GM12878 (cell line): ENCODE measurements at regions not wholly inside any gene's neighbourhood (a gene's known extent, or its start where the extent isn't known, plus 50 kb on each side); places are given as distances from the start of the nearest gene placed in this dataset.

Experiments used
- ASH2L ChIP-seq: fragments of 300-600, 200-600 bp; sonication (generic); IDR thresholded peaks from 2 replicates; pipeline ENCODE4 v1.6.1; 2017; ENCODE audit warnings: low read depth, mild to moderate bottlenecking, borderline replicate concordance
- BRCA1 ChIP-seq: IDR thresholded peaks from 2 replicates; pipeline ENCODE4 v1.6.1; 2011; ENCODE audit warnings: low read depth, low read length, improper control_type of control experiment
- CBX5 ChIP-seq: sonication (generic); IDR thresholded peaks from 2 replicates; pipeline ENCODE4 v1.6.1; 2016; ENCODE audit warnings: low read depth, moderate library complexity, mild to moderate bottlenecking, inconsistent platforms
- CHD2 ChIP-seq: IDR thresholded peaks from 2 replicates; pipeline ENCODE4 v1.6.1; 2011; ENCODE audit warnings: low read depth, low read length, improper control_type of control experiment, borderline replicate concordance
- CHD4 ChIP-seq: fragments of 200-600 bp; sonication (generic); IDR thresholded peaks from 2 replicates; pipeline ENCODE4 v1.6.1; 2016; ENCODE audit warnings: mild to moderate bottlenecking
- CREM ChIP-seq: IDR thresholded peaks from 2 replicates; pipeline ENCODE4 v1.6.1; 2014; ENCODE audit warnings: antibody characterized with exemption, low read depth
- DPF2 ChIP-seq: fragments of 450-650 bp; IDR thresholded peaks from 2 replicates; pipeline ENCODE4 v1.6.1; 2017; ENCODE audit warnings: mild to moderate bottlenecking
- EED ChIP-seq: sonication (generic); IDR thresholded peaks from 2 replicates; pipeline ENCODE4 v1.6.1; 2016; ENCODE audit warnings: antibody characterized with exemption, low read depth
- EGR1 ChIP-seq, 2 experiments: IDR thresholded peaks; 1 replicate in 1 of 2; 2 replicates in 1 of 2; pipeline ENCODE4 v1.6.1; 2011 to 2012; ENCODE audit warnings: low read depth in 2 of 2, low read length in 2 of 2, borderline replicate concordance in 1 of 2, mild to moderate bottlenecking in 1 of 2, moderate library complexity in 1 of 2
- GABPA ChIP-seq: IDR thresholded peaks from 2 replicates; pipeline ENCODE4 v1.6.1; 2014; ENCODE audit warnings: antibody characterized with exemption, low read depth, mild to moderate bottlenecking, inconsistent platforms
- GATAD2B ChIP-seq: fragments of 450-650 bp; conservative IDR thresholded peaks from 2 replicates; pipeline ENCODE4 v1.6.1; 2017; ENCODE audit warnings: low read depth, mild to moderate bottlenecking, moderate library complexity
- MEF2A ChIP-seq: IDR thresholded peaks from 2 replicates; pipeline ENCODE4 v1.6.1; 2011; ENCODE audit warnings: low read depth, mild to moderate bottlenecking, low read length, moderate library complexity; ENCODE audit not compliant: insufficient read depth
- MTA2 ChIP-seq: fragments of 450-650 bp; IDR thresholded peaks from 2 replicates; pipeline ENCODE4 v1.6.1; 2016; ENCODE audit warnings: low read depth, mild to moderate bottlenecking, moderate library complexity
- MTA3 ChIP-seq: IDR thresholded peaks from 2 replicates; pipeline ENCODE4 v1.6.1; 2012; ENCODE audit warnings: low read length, inconsistent platforms, borderline replicate concordance
- NFIC ChIP-seq: IDR thresholded peaks from 2 replicates; pipeline ENCODE4 v1.6.1; 2012; ENCODE audit warnings: low read depth, mild to moderate bottlenecking, inconsistent platforms, low read length, moderate library complexity
- NR2F1 ChIP-seq: fragments of 450-650 bp; conservative IDR thresholded peaks from 2 replicates; pipeline ENCODE4 v1.6.1; 2017; ENCODE audit warnings: mild to moderate bottlenecking
- PAX5 ChIP-seq: IDR thresholded peaks from 2 replicates; pipeline ENCODE4 v1.6.1; 2011; ENCODE audit warnings: low read depth, low read length, borderline replicate concordance
- PAX8 ChIP-seq: fragments of 450-650 bp; IDR thresholded peaks from 2 replicates; pipeline ENCODE4 v1.6.1; 2017; ENCODE audit warnings: mild to moderate bottlenecking, moderate library complexity
- PKNOX1 ChIP-seq: fragments of 450-650 bp; IDR thresholded peaks from 2 replicates; pipeline ENCODE4 v1.6.1; 2016; ENCODE audit warnings: mild to moderate bottlenecking
- POLR2A ChIP-seq: IDR thresholded peaks from 2 replicates; pipeline ENCODE4 v1.6.1; 2011; ENCODE audit warnings: low read depth, mild to moderate bottlenecking, low read length
- RAD21 ChIP-seq: IDR thresholded peaks from 2 replicates; pipeline ENCODE4 v1.6.1; 2011; ENCODE audit warnings: mild to moderate bottlenecking, low read depth, low read length, moderate library complexity; ENCODE audit not compliant: insufficient read depth
- RBBP5 ChIP-seq: fragments of 200-600 bp; sonication (generic); conservative IDR thresholded peaks from 2 replicates; pipeline ENCODE4 v1.6.1; 2016
- SKIL ChIP-seq: fragments of 450-650 bp; IDR thresholded peaks from 2 replicates; pipeline ENCODE4 v1.6.1; 2017; ENCODE audit warnings: mild to moderate bottlenecking, low read depth, inconsistent platforms; ENCODE audit not compliant: poor library complexity, severe bottlenecking
- SMAD5 ChIP-seq: IDR thresholded peaks from 2 replicates; pipeline ENCODE4 v1.6.1; 2016; ENCODE audit warnings: antibody characterized with exemption, low read depth
- SREBF1 ChIP-seq: IDR thresholded peaks from 2 replicates; pipeline ENCODE4 v1.6.1; 2012; ENCODE audit warnings: mild to moderate bottlenecking, low read length
- SREBF2 ChIP-seq: IDR thresholded peaks from 2 replicates; pipeline ENCODE4 v1.6.1; 2012; ENCODE audit warnings: mild to moderate bottlenecking, low read length
- TBL1XR1 ChIP-seq: IDR thresholded peaks from 2 replicates; pipeline ENCODE4 v1.6.1; 2012; ENCODE audit warnings: low read depth, low read length, improper control_type of control experiment
- TCF12 ChIP-seq: IDR thresholded peaks from 2 replicates; pipeline ENCODE4 v1.6.1; 2011; ENCODE audit warnings: low read depth, mild to moderate bottlenecking, low read length
- YBX1 ChIP-seq: fragments of 450-650 bp; IDR thresholded peaks from 2 replicates; pipeline ENCODE4 v1.6.1; 2016; ENCODE audit warnings: antibody characterized with exemption
- ZNF207 ChIP-seq: fragments of 450-650 bp; IDR thresholded peaks from 2 replicates; pipeline ENCODE4 v1.6.1; 2014; ENCODE audit warnings: antibody characterized with exemption, mild to moderate bottlenecking, borderline replicate concordance
- ZNF217 ChIP-seq: fragments of 450-650 bp; IDR thresholded peaks from 2 replicates; pipeline ENCODE4 v1.6.1; 2017; ENCODE audit warnings: antibody characterized with exemption, mild to moderate bottlenecking
- ZSCAN29 ChIP-seq: fragments of 450-650 bp; IDR thresholded peaks from 2 replicates; pipeline ENCODE4 v1.6.1; 2017; ENCODE audit warnings: mild to moderate bottlenecking, moderate library complexity

- peak; percentile 68 for TF ChIP-seq CREM
- peak; percentile 42; the same call in 1 of the 2 replicates for TF ChIP-seq ZNF207
- no peak; a peak in 1 of 3 replicates for TF ChIP-seq EGR1 (IDR thresholded peaks at IDR 0.05; ENCODE audit: borderline replicate concordance in 1 of 2, low read depth in 2 of 2, low read length in 2 of 2)
- TF ChIP-seq YBX1: peak; percentile 64; the same call in 1 of the 2 replicates
- TF ChIP-seq TBL1XR1: peak; percentile 70; the same call in 1 of the 2 replicates
- TF ChIP-seq ZNF217: no peak
- TF ChIP-seq ASH2L: no peak
- TF ChIP-seq GATAD2B: peak; percentile 98
- TF ChIP-seq DPF2: peak; percentile 93
- TF ChIP-seq GABPA: no peak
- TF ChIP-seq PKNOX1: peak; percentile 8; the same call in 1 of the 2 replicates
- no peak for TF ChIP-seq SMAD5
- TF ChIP-seq TCF12: peak; percentile 75
- peak; percentile 96 for TF ChIP-seq EED
- TF ChIP-seq NR2F1: peak; percentile 94
- 0 out of 2 replicates have a peak, but pooled peaks have one; percentile 16 for TF ChIP-seq MEF2A
- no peak for TF ChIP-seq CHD4
- no peak for TF ChIP-seq ZSCAN29
- peak; percentile 78; the same call in 1 of the 2 replicates for TF ChIP-seq MTA3
- no peak for TF ChIP-seq SREBF1
- TF ChIP-seq RAD21: no peak
- TF ChIP-seq SREBF2: no peak
- peak; percentile 83 for TF ChIP-seq PAX5
- TF ChIP-seq POLR2A: peak; percentile 57; the same call in 1 of the 2 replicates
- no peak for TF ChIP-seq RBBP5
- TF ChIP-seq CHD2: peak; percentile 63
- peak; percentile 85 for TF ChIP-seq NFIC
- peak; percentile 88 for TF ChIP-seq SKIL
- TF ChIP-seq PAX8: no peak
- peak; percentile 80 for TF ChIP-seq CBX5
- TF ChIP-seq MTA2: peak; percentile 92
- TF ChIP-seq BRCA1: no peak
These were observed 72.0 kb upstream of the F13A1 start (continued) for GRCh38 chr6:6392214-6393068.
